Loucy (cell line): ENCODE measurements at regions not wholly inside any gene's neighbourhood (a gene's known extent, or its start where the extent isn't known, plus 50 kb on each side); places are given as distances from the start of the nearest gene placed in this dataset.

Source experiments
- H2AFZ ChIP-seq: fragments of 200-600 bp; sonication (generic); 2 replicates; pipeline ENCODE4 v1.6.0; 2016; ENCODE audit warnings: antibody characterized with exemption, mild to moderate bottlenecking, low read length, moderate library complexity
- H3F3A ChIP-seq: fragments of 200-600 bp; 2 replicates; pipeline ENCODE4 v1.6.0; 2016; ENCODE audit warnings: antibody characterized with exemption, low read depth, mild to moderate bottlenecking
- H3K27me3 ChIP-seq: fragments of 200-600 bp; sonication (generic); 2 replicates; pipeline ENCODE4 v1.6.1; 2014; ENCODE audit warnings: low read length, mild to moderate bottlenecking; ENCODE audit not compliant: insufficient read depth, poor library complexity, severe bottlenecking
- H3K36me3 ChIP-seq: fragments of 200-600 bp; sonication (generic); 2 replicates; pipeline ENCODE4 v1.6.1; 2016; ENCODE audit warnings: low read length; ENCODE audit not compliant: insufficient read depth
- H3K4me1 ChIP-seq: fragments of 200-600 bp; sonication (generic); 2 replicates; pipeline ENCODE4 v1.5.1; 2014; ENCODE audit warnings: low read length, mild to moderate bottlenecking; ENCODE audit not compliant: insufficient read depth, poor library complexity, severe bottlenecking
- H3K4me2 ChIP-seq: fragments of 200-600 bp; sonication (generic); 2 replicates; pipeline ENCODE4 v1.6.0; 2014; ENCODE audit warnings: antibody characterized with exemption, low read length, low read depth, mild to moderate bottlenecking; ENCODE audit not compliant: poor library complexity, severe bottlenecking
- H3K4me3 ChIP-seq: fragments of 200-600 bp; sonication (generic); 2 replicates; pipeline ENCODE4 v1.5.1; 2014; ENCODE audit warnings: low read length, mild to moderate bottlenecking, mixed read lengths; ENCODE audit not compliant: poor library complexity, severe bottlenecking
- H3K79me2 ChIP-seq: fragments of 200-600 bp; sonication (generic); 2 replicates; pipeline ENCODE4 v1.6.1; 2014; ENCODE audit warnings: low read length; ENCODE audit not compliant: insufficient read depth
- H3K9ac ChIP-seq: fragments of 200-600 bp; sonication (generic); 2 replicates; pipeline ENCODE4 v1.6.0; 2014; ENCODE audit warnings: mild to moderate bottlenecking, low read depth, low read length, moderate library complexity; ENCODE audit not compliant: poor library complexity, severe bottlenecking
- H3K9me2 ChIP-seq: fragments of 200-600 bp; sonication (generic); replicated peaks from 2 replicates; pipeline ENCODE4 v1.6.1; 2016; ENCODE audit warnings: low read depth, low read length, mixed read lengths
- H3K9me3 ChIP-seq: fragments of 200-600 bp; sonication (generic); 2 replicates; pipeline ENCODE4 v1.6.1; 2014; ENCODE audit warnings: mild to moderate bottlenecking, antibody characterized with exemption, low read length, low read depth; ENCODE audit not compliant: insufficient read depth
- H4K20me1 ChIP-seq: fragments of 200-600 bp; sonication (generic); 2 replicates; pipeline ENCODE4 v1.6.0; 2014; ENCODE audit warnings: antibody characterized with exemption, low read length, mild to moderate bottlenecking; ENCODE audit not compliant: insufficient read depth, poor library complexity, severe bottlenecking
- CTCF ChIP-seq: fragments of 200-600 bp; sonication (generic); conservative IDR thresholded peaks from 2 replicates; pipeline ENCODE4 v1.5.1; 2014; ENCODE audit warnings: mild to moderate bottlenecking, antibody characterized with exemption, low read length
- EZH2phosphoT487 ChIP-seq: fragments of 200-600 bp; IDR thresholded peaks from 2 replicates; pipeline ENCODE4 v1.6.1; 2018; ENCODE audit warnings: antibody characterized with exemption, mild to moderate bottlenecking, moderate library complexity, borderline replicate concordance

GRCh38 chr7:156559001-156559400 lies 81.6 kb upstream of the RNF32 start:
- Histone ChIP-seq H3K9me2 (no peaks in the 10 kb centered on the region), H2AFZ (no peak overlapping the region), H3K36me3 (no peaks in the 10 kb centered on the region), H3K79me2 (no peaks in the 10 kb centered on the region), H3K9me3 (no peaks in the 10 kb centered on the region), H3K4me1 (no peaks in the 10 kb centered on the region), H3K4me3 (no peak overlapping the region), H4K20me1 (no peaks in the 10 kb centered on the region), H3F3A (no peaks in the 10 kb centered on the region), H3K4me2 (no peak overlapping the region), H3K27me3 (no peaks in the 10 kb centered on the region), H3K9ac (no peak overlapping the region)
- TF ChIP-seq EZH2phosphoT487 = no peak
- TF ChIP-seq CTCF = no peak

- no peak for TF ChIP-seq CTCF
- no peak for TF ChIP-seq EZH2phosphoT487
- no peaks in the 10 kb centered on the region for H3K9me2 ChIP-seq
- H3F3A ChIP-seq = no peaks in the 10 kb centered on the region
- H3K4me3 ChIP-seq = no peak overlapping the region
- no peaks in the 10 kb centered on the region for H3K9me3 ChIP-seq
- no peaks in the 10 kb centered on the region for H3K79me2 ChIP-seq
- H2AFZ ChIP-seq = no peak overlapping the region
- H3K27me3 ChIP-seq = no peaks in the 10 kb centered on the region
- no peaks in the 10 kb centered on the region for H4K20me1 ChIP-seq
- no peak overlapping the region for H3K9ac ChIP-seq
- no peak overlapping the region for H3K4me2 ChIP-seq
- H3K36me3 ChIP-seq = no peaks in the 10 kb centered on the region
- H3K4me1 ChIP-seq = no peaks in the 10 kb centered on the region
These were observed 82.4 kb upstream of the RNF32 start for GRCh38 chr7:156558198-156558597.

GRCh38 chr7:156556083-156556482 lies 84.5 kb upstream of the RNF32 start:
- Histone ChIP-seq H3K4me2 (no peak overlapping the region), H3K36me3 (no peaks in the 10 kb centered on the region), H3K79me2 (no peaks in the 10 kb centered on the region), H3K9me2 (no peaks in the 10 kb centered on the region), H2AFZ (no peak overlapping the region), H4K20me1 (no peaks in the 10 kb centered on the region), H3K9me3 (no peaks in the 10 kb centered on the region), H3F3A (no peaks in the 10 kb centered on the region), H3K4me1 (no peaks in the 10 kb centered on the region), H3K27me3 (no peaks in the 10 kb centered on the region), H3K9ac (no peak overlapping the region), H3K4me3 (no peak overlapping the region)
- TF ChIP-seq EZH2phosphoT487 (no peak), CTCF (no peak)
